A549 (cell line): ENCODE measurements at regions not wholly inside any gene's neighbourhood (a gene's known extent, or its start where the extent isn't known, plus 50 kb on each side); places are given as distances from the start of the nearest gene placed in this dataset.

Source experiments
- ATAC-seq, 2 experiments: fragments of 200-7000 bp in 1 of 2; fragments of >200 bp in 1 of 2; cut with Nextera tagmentation in 1 of 2; cut with Tn5 transposase in 1 of 2; 3 replicates each; pipeline versions ENCODE4 v1.8.0 to v1.9.1; 2018 to 2020; ENCODE audit warnings: mild to moderate bottlenecking in 1 of 2, moderate library complexity in 1 of 2
- CTCF ChIA-PET: fragments of 300-600 bp; sonication (Branson Sonifier 250); formaldehyde crosslinking; extraction: SDS; loops from one replicate; lab custom pipeline; 2021; ENCODE audit warnings: antibody characterized with exemption, inconsistent platforms; lab: Yijun Ruan, JAX
- POLR2A ChIA-PET: fragments of 350-600 bp; formaldehyde crosslinking; extraction: SDS; loops from one replicate; lab custom pipeline; 2021; ENCODE audit warnings: antibody characterized with exemption, inconsistent platforms; lab: Yijun Ruan, JAX
- DNase-seq, 2 experiments: peaks; one replicate each; pipeline versions ENCODE4 v3.0.0 to v3.0.0-alpha.2; 2011 to 2016; ENCODE audit warnings: low read depth in 1 of 2, low spot score in 1 of 2
- FAIRE-seq: peaks from 2 replicates; lab custom pipeline; 2011; peaks lifted over from hg19 to GRCh38; lab: Jason Lieb, UNC
- H3K27ac ChIP-seq, 2 experiments: fragments of >200 bp; sonication (Bioruptor Twin); formaldehyde crosslinking; 3 replicates each; pipeline ENCODE4 v1.5.1; 2016 to 2017
- H3K4me1 ChIP-seq: fragments of >200 bp; sonication (Bioruptor Twin); formaldehyde crosslinking; 3 replicates; pipeline ENCODE4 v1.6.1; 2016
- H3K4me2 ChIP-seq: fragments of >200 bp; sonication (Bioruptor Twin); formaldehyde crosslinking; 3 replicates; pipeline ENCODE4 v1.6.1; 2016
- H3K4me3 ChIP-seq: fragments of >200 bp; sonication (Bioruptor Twin); formaldehyde crosslinking; 3 replicates; pipeline ENCODE4 v1.5.1; 2016
- H3K9me3 ChIP-seq: fragments of >200 bp; sonication (Bioruptor Twin); formaldehyde crosslinking; 3 replicates; pipeline ENCODE4 v1.6.1; 2016
- ATOH8 ChIP-seq: fragments of 250-450 bp; sonication (Bioruptor Pico); IDR thresholded peaks from 2 replicates; pipeline ENCODE4 v1.5.0; 2020; ENCODE audit warnings: low read depth, mild to moderate bottlenecking, moderate library complexity
- BCL3 ChIP-seq: fragments of >200 bp; sonication (Bioruptor Twin); formaldehyde crosslinking; IDR thresholded peaks from 3 replicates; pipeline ENCODE4 v1.6.1; 2016
- CBX8 ChIP-seq: fragments of 200-600 bp; sonication (generic); IDR thresholded peaks from 2 replicates; pipeline ENCODE4 v1.6.1; 2016
- CHD2 ChIP-seq: fragments of 150-350 bp; IDR thresholded peaks from 2 replicates; pipeline ENCODE4 v1.6.1; 2014; ENCODE audit warnings: low read length; ENCODE audit not compliant: partially characterized antibody
- CTCF ChIP-seq: fragments of >200 bp; sonication (Bioruptor Twin); formaldehyde crosslinking; IDR thresholded peaks from 3 replicates; pipeline ENCODE4 v1.5.1; 2016
- E2F6 ChIP-seq: IDR thresholded peaks from 2 replicates; pipeline ENCODE4 v1.6.1; 2012; ENCODE audit warnings: low read depth, borderline replicate concordance
- EHF ChIP-seq: fragments of 250-450 bp; sonication (Bioruptor Pico); IDR thresholded peaks from 2 replicates; pipeline ENCODE4 v1.5.0; 2020; ENCODE audit warnings: mild to moderate bottlenecking
- ELK1 ChIP-seq: fragments of 150-350 bp; IDR thresholded peaks from 2 replicates; pipeline ENCODE4 v1.6.1; 2014; ENCODE audit warnings: low read depth, mild to moderate bottlenecking, low read length
- ESRRA ChIP-seq: fragments of 150-350 bp; IDR thresholded peaks from 2 replicates; pipeline ENCODE4 v1.6.1; 2014; ENCODE audit warnings: mild to moderate bottlenecking, low read length, borderline replicate concordance
- FOSB ChIP-seq: fragments of 250-450 bp; sonication (Bioruptor Pico); IDR thresholded peaks from 2 replicates; pipeline ENCODE4 v1.5.0; 2020; ENCODE audit warnings: mild to moderate bottlenecking, moderate library complexity
- FOSL2 ChIP-seq, 2 experiments: fragments of 450-650 bp in 1 of 2; fragments of >200 bp in 1 of 2; sonication (Bioruptor Twin) in 1 of 2; formaldehyde crosslinking; IDR thresholded peaks; 2 replicates each; pipeline versions ENCODE4 v1.5.0 to v1.6.1; 2016 to 2020; ENCODE audit warnings: mild to moderate bottlenecking in 1 of 2, moderate library complexity in 1 of 2
- HOXB13 ChIP-seq: fragments of 250-450 bp; sonication (Bioruptor Pico); IDR thresholded peaks from 2 replicates; pipeline ENCODE4 v1.5.0; 2020; ENCODE audit warnings: low read depth, mild to moderate bottlenecking, moderate library complexity
- HOXB5 ChIP-seq: fragments of 250-450 bp; sonication (Bioruptor Pico); IDR thresholded peaks from 2 replicates; pipeline ENCODE4 v1.5.0; 2020; ENCODE audit warnings: mild to moderate bottlenecking, moderate library complexity
- KDM5A ChIP-seq: fragments of 200-600 bp; sonication (generic); IDR thresholded peaks from 2 replicates; pipeline ENCODE4 v1.6.1; 2016; ENCODE audit warnings: antibody characterized with exemption, mild to moderate bottlenecking
- PBX3 ChIP-seq: IDR thresholded peaks from 2 replicates; pipeline ENCODE4 v1.6.1; 2012
- RARB ChIP-seq: fragments of 250-450 bp; sonication (Bioruptor Pico); IDR thresholded peaks from 2 replicates; pipeline ENCODE4 v1.8.0; 2021; ENCODE audit warnings: mild to moderate bottlenecking, moderate library complexity
- RNF2 ChIP-seq: fragments of 200-600 bp; sonication (generic); IDR thresholded peaks from 2 replicates; pipeline ENCODE4 v1.6.1; 2016; ENCODE audit warnings: low read depth, mild to moderate bottlenecking, antibody characterized with exemption, moderate library complexity, borderline replicate concordance
- SREBF2 ChIP-seq: fragments of 450-650 bp; IDR thresholded peaks from 2 replicates; pipeline ENCODE4 v1.6.1; 2014; ENCODE audit warnings: mild to moderate bottlenecking, moderate library complexity
- TP53 ChIP-seq: fragments of 250-450 bp; sonication (Bioruptor Pico); IDR thresholded peaks from 2 replicates; pipeline ENCODE4 v1.5.0; 2021; ENCODE audit warnings: mild to moderate bottlenecking, moderate library complexity
- USF2 ChIP-seq: fragments of 450-650 bp; IDR thresholded peaks from 2 replicates; pipeline ENCODE4 v1.6.1; 2014; ENCODE audit warnings: antibody characterized with exemption
- WGBS: methylation state at CpG from one replicate; pipeline ENCODE4 v1.1.6; 2017; ENCODE audit errors: missing lambda C conversion rate; 5-methylcytosine and 5-hydroxymethylcytosine counted together

GRCh38 chr4:17301869-17302268 is 210.0 kb downstream of the QDPR start:
- Histone ChIP-seq H3K27ac (no peak overlapping the region), H3K4me3 (no peak overlapping the region), H3K4me1 (no peaks in the 10 kb centered on the region), H3K4me2 (no peak overlapping the region), H3K9me3 (no peaks in the 10 kb centered on the region)
- no peak for ATAC-seq
- DNase-seq: no peak
- FAIRE-seq: no peak
- 3% methylated on average over 3 of the region's 3 CpGs for WGBS
- ChIA-PET CTCF (no interaction called here), POLR2A (no interaction called here)
- no peak for TF ChIP-seq KDM5A
- no peak for TF ChIP-seq ESRRA

- WGBS: 3% methylated on average over 1 of the region's 1 CpG
- FAIRE-seq (no peak), ATAC-seq (no peak), DNase-seq (no peak)
- CTCF ChIA-PET: no interaction called here
- H3K27ac ChIP-seq: no peak overlapping the region
- POLR2A ChIA-PET: no interaction called here
- TF ChIP-seq HOXB13 (CRISPR knock-in tag): no peak
- no peak for TF ChIP-seq SREBF2
- no peak for TF ChIP-seq CTCF
- no peak for TF ChIP-seq EHF (CRISPR knock-in tag)
- TF ChIP-seq ELK1: no peak
- no peak for TF ChIP-seq FOSB (CRISPR knock-in tag)
- no peak for TF ChIP-seq TP53 (CRISPR knock-in tag)
- no peak for TF ChIP-seq E2F6
- no peak for TF ChIP-seq ATOH8
- TF ChIP-seq PBX3: no peak
- no peak for TF ChIP-seq ESRRA
- TF ChIP-seq USF2: no peak
- no peak for TF ChIP-seq RARB (CRISPR knock-in tag)
- TF ChIP-seq CBX8: no peak
- TF ChIP-seq BCL3: no peak
- TF ChIP-seq RNF2: no peak
- no peak for TF ChIP-seq CHD2
- TF ChIP-seq HOXB5: no peak
- no peak for TF ChIP-seq FOSL2 (IDR thresholded peaks at IDR 0.05)
- no peak for TF ChIP-seq FOSL2 (CRISPR knock-in tag; IDR thresholded peaks at IDR 0.05)
- no peak overlapping the region for H3K4me3 ChIP-seq
- H3K4me2 ChIP-seq: no peak overlapping the region
- H3K4me1 ChIP-seq: no peaks in the 10 kb centered on the region
- H3K9me3 ChIP-seq: no peaks in the 10 kb centered on the region
Measured at GRCh38 chr4:17301266-17301665, 210.6 kb downstream of the QDPR start.
